ENCODE measurements at regions not wholly inside any gene's neighbourhood (a gene's known extent, or its start where the extent isn't known, plus 50 kb on each side); places are given as distances from the start of the nearest gene placed in this dataset.

- Histone ChIP-seq H3K79me2 (ENCODE audit: insufficient read depth, low read length) (no peaks in the 10 kb centered on the region), H3K36me3 (replicated peaks in 1 of 2; ENCODE audit: control insufficient read depth in 1 of 2, insufficient read depth in 2 of 2, low read length in 2 of 2) (no peaks in the 10 kb centered on the region), H3K4me3 (replicated peaks in 1 of 3; ENCODE audit: insufficient read depth in 1 of 3, low read depth in 2 of 3, low read length in 3 of 3) (no peak overlapping the region), H3K4me1 (ENCODE audit: insufficient read depth, low read length) (no peaks in the 10 kb centered on the region), H3K27ac (ENCODE audit: extremely low read length, insufficient read depth, low read length) (no peak overlapping the region), H3K4me2 (ENCODE audit: low read depth, low read length) (no peak overlapping the region), H4K20me1 (ENCODE audit: insufficient read depth, low read length) (no peaks in the 10 kb centered on the region), H3K9ac (ENCODE audit: insufficient read depth, low read depth, low read length) (no peak overlapping the region), H3K27me3 (ENCODE audit: control insufficient read depth in 1 of 2, insufficient read depth in 2 of 2, low read length in 2 of 2) (no peaks in the 10 kb centered on the region), H2AFZ (ENCODE audit: low read length) (no peak overlapping the region), H3K9me3 (ENCODE audit: low read length) (peaks cover 39% of the 10 kb centered on the region)
- in situ Hi-C loops (cut with HindIII; ENCODE audit: extremely low pct_ligation_motif_present, low pct_unique_long_range_greater_than_20kb): no loop called here
- CTCF ChIA-PET (ENCODE audit: low intra/inter-chr PET ratio, low total read pairs): no interaction called here
- intact Hi-C loops (cut with micrococcal nuclease; ENCODE audit: unreplicated experiment): no loop called here
- DNase-seq (ENCODE audit: low spot score) (no peak), FAIRE-seq (no peak), ATAC-seq (no peak)
- TF ChIP-seq PRDM15 (CRISPR knock-in tag; IDR thresholded peaks at IDR 0.05): no peak
- TF ChIP-seq PCBP1 (IDR thresholded peaks at IDR 0.05; ENCODE audit: borderline replicate concordance, low read depth, low read length): no peak
- TF ChIP-seq RBAK (CRISPR knock-in tag; IDR thresholded peaks at IDR 0.05): no peak
- no peak for TF ChIP-seq HCFC1 (IDR thresholded peaks at IDR 0.05; ENCODE audit: low read depth, low read length)
- no peak for TF ChIP-seq ZNF180 (CRISPR knock-in tag; IDR thresholded peaks at IDR 0.05; ENCODE audit: borderline replicate concordance, low read depth)
- no peak for TF ChIP-seq WIZ (CRISPR knock-in tag; IDR thresholded peaks at IDR 0.05)
- TF ChIP-seq ZNF792 (CRISPR knock-in tag; IDR thresholded peaks at IDR 0.05): no peak
- TF ChIP-seq SUZ12 (IDR thresholded peaks at IDR 0.05; ENCODE audit: low read depth, low read length): no peak
- no peak for TF ChIP-seq ZNF777 (CRISPR knock-in tag; IDR thresholded peaks at IDR 0.05)
- TF ChIP-seq, protein P1, sequence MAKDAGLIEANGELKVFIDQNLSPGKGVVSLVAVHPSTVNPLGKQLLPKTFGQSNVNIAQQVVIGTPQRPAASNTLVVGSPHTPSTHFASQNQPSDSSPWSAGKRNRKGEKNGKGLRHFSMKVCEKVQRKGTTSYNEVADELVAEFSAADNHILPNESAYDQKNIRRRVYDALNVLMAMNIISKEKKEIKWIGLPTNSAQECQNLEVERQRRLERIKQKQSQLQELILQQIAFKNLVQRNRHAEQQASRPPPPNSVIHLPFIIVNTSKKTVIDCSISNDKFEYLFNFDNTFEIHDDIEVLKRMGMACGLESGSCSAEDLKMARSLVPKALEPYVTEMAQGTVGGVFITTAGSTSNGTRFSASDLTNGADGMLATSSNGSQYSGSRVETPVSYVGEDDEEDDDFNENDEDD (CRISPR knock-in tag; IDR thresholded peaks at IDR 0.05; ENCODE audit: borderline replicate concordance): no peak
- no peak for TF ChIP-seq JUNB (CRISPR knock-in tag; IDR thresholded peaks at IDR 0.05; ENCODE audit: borderline replicate concordance)
- no peak for TF ChIP-seq SYNCRIP (IDR thresholded peaks at IDR 0.05; ENCODE audit: insufficient read depth, low read depth, low read length)
- TF ChIP-seq, protein P2, sequence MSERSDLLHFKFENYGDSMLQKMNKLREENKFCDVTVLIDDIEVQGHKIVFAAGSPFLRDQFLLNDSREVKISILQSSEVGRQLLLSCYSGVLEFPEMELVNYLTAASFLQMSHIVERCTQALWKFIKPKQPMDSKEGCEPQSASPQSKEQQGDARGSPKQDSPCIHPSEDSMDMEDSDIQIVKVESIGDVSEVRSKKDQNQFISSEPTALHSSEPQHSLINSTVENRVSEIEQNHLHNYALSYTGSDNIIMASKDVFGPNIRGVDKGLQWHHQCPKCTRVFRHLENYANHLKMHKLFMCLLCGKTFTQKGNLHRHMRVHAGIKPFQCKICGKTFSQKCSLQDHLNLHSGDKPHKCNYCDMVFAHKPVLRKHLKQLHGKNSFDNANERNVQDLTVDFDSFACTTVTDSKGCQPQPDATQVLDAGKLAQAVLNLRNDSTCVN (CRISPR knock-in tag; IDR thresholded peaks at IDR 0.05; ENCODE audit: borderline replicate concordance): no peak
- no peak for TF ChIP-seq ZBTB7B (CRISPR knock-in tag; IDR thresholded peaks at IDR 0.05)
- no peak for TF ChIP-seq ZNF235 (CRISPR knock-in tag; IDR thresholded peaks at IDR 0.05; ENCODE audit: borderline replicate concordance)
- no peak for TF ChIP-seq GTF3A (CRISPR knock-in tag; conservative IDR thresholded peaks at IDR 0.05)
- TF ChIP-seq ZBTB44 (CRISPR knock-in tag; IDR thresholded peaks at IDR 0.05): no peak
- BruUV-seq (replicated peaks): no TSS peak
- WGBS (ENCODE audit: low lambda C conversion rate): 55% methylated on average over 4 of the region's 4 CpGs
- POLR2A ChIA-PET: no interaction called here
These were observed 1023.4 kb downstream of the TLE4 start for GRCh38 chr9:80595192-80595591.
